Lower leg skin (tissue), 3 donors: ENCODE measurements at regions not wholly inside any gene's neighbourhood (a gene's known extent, or its start where the extent isn't known, plus 50 kb on each side); places are given as distances from the start of the nearest gene placed in this dataset.

ENCODE experiments used
- CTCF ChIP-seq, 3 donors: fragments of 450-650 bp; IDR thresholded peaks; one replicate each; pipeline ENCODE4 v1.5.1; 2016; ENCODE audit warnings: antibody characterized with exemption in 3 of 3, mild to moderate bottlenecking in 3 of 3, moderate library complexity in 2 of 3
- POLR2A ChIP-seq, 2 donors: fragments of 450-650 bp; IDR thresholded peaks; one replicate each; pipeline ENCODE4 v1.6.1; 2016 to 2017; ENCODE audit warnings: antibody characterized with exemption in 2 of 2, mild to moderate bottlenecking in 1 of 2, moderate library complexity in 1 of 2

- TF ChIP-seq CTCF (IDR thresholded peaks at IDR 0.05) (no peak), POLR2A (IDR thresholded peaks at IDR 0.05) (no peak)
These were observed 239.7 kb upstream of the KCNK2 start for GRCh38 chr1:214842856-214843255.
